B cell (primary cell): ENCODE measurements at regions not wholly inside any gene's neighbourhood (a gene's known extent, or its start where the extent isn't known, plus 50 kb on each side); places are given as distances from the start of the nearest gene placed in this dataset.

Source experiments
- ATAC-seq: fragments of 200-7000 bp; cut with Tn5 transposase; one replicate; pipeline ENCODE4 v1.10.0; 2021; ENCODE audit warnings: low read depth, mild to moderate bottlenecking, moderate number of reproducible peaks, moderate library complexity
- CTCF ChIA-PET: fragments of 350-600 bp; sonication (Branson Sonifier 250); formaldehyde crosslinking; loops from one replicate; lab custom pipeline; 2021; ENCODE audit warnings: antibody characterized with exemption, inconsistent platforms; lab: Charles Lee
- POLR2A ChIA-PET: fragments of 350-600 bp; sonication (Branson Sonifier 250); formaldehyde crosslinking; loops from one replicate; lab custom pipeline; 2021; ENCODE audit warnings: antibody characterized with exemption; lab: Charles Lee
- DNase-seq: peaks from one replicate; pipeline ENCODE4 v3.0.0; 2013
- H2AFZ ChIP-seq: 2 replicates; pipeline ENCODE4 v1.6.1; 2012; ENCODE audit warnings: mild to moderate bottlenecking, low read depth, low read length; ENCODE audit not compliant: insufficient read depth, poor library complexity, severe bottlenecking
- H3K27ac ChIP-seq, 2 donors: 1 replicate in 1 of 2; 2 replicates in 1 of 2; pipeline ENCODE4 v1.5.1; 2012 to 2013; ENCODE audit warnings: low read length in 2 of 2, mild to moderate bottlenecking in 2 of 2, moderate library complexity in 1 of 2
- H3K27me3 ChIP-seq, 4 experiments: fragments of 200-600 bp in 1 of 4; sonication (generic) in 1 of 4; replicated peaks in 1 of 4; 1 replicate in 2 of 4; 2 replicates in 2 of 4; pipeline versions ENCODE4 v1.6.1 to v1.7.0; 2013 to 2016; ENCODE audit warnings: low read length in 3 of 4, mild to moderate bottlenecking in 2 of 4, mixed read lengths in 1 of 4, moderate library complexity in 1 of 4; ENCODE audit not compliant: insufficient read depth in 4 of 4, control insufficient read depth in 3 of 4; ENCODE audit errors: control extremely low read depth in 1 of 4
- H3K36me3 ChIP-seq, 2 experiments: replicated peaks in 1 of 2; 1 replicate in 1 of 2; 2 replicates in 1 of 2; pipeline versions ENCODE4 v1.6.1 to v1.7.1; 2013; ENCODE audit warnings: low read length in 1 of 2; ENCODE audit not compliant: insufficient read depth in 2 of 2, control insufficient read depth in 1 of 2; ENCODE audit errors: control extremely low read depth in 1 of 2, extremely low read depth in 1 of 2
- H3K4me1 ChIP-seq, 2 donors: fragments of 200-600 bp in 1 of 2; sonication (generic) in 1 of 2; 1 replicate in 1 of 2; 2 replicates in 1 of 2; pipeline versions ENCODE4 v1.5.1 to v1.6.1; 2013 to 2017; ENCODE audit warnings: low read length in 2 of 2; ENCODE audit not compliant: control insufficient read depth in 2 of 2, insufficient read depth in 2 of 2
- H3K4me2 ChIP-seq: replicated peaks from 2 replicates; pipeline ENCODE3; 2012; ENCODE audit warnings: mild to moderate bottlenecking, low read depth, low read length; ENCODE audit not compliant: poor library complexity, severe bottlenecking
- H3K4me3 ChIP-seq, 5 experiments: fragments of 200-600 bp in 1 of 5; sonication (generic) in 1 of 5; 1 replicate in 3 of 5; 2 replicates in 2 of 5; pipeline versions ENCODE4 v1.5.1 to v1.7.0; 2011 to 2016; ENCODE audit warnings: low read length in 4 of 5, mild to moderate bottlenecking in 4 of 5, low read depth in 2 of 5, control low read depth in 1 of 5, moderate library complexity in 1 of 5; ENCODE audit not compliant: insufficient read depth in 1 of 5; ENCODE audit errors: control extremely low read depth in 1 of 5, extremely low read depth in 1 of 5
- H3K79me2 ChIP-seq: fragments of 200-600 bp; sonication (generic); one replicate; pipeline ENCODE4 v1.6.0; 2016; ENCODE audit warnings: low read length; ENCODE audit not compliant: control insufficient read depth, insufficient read depth
- H3K9ac ChIP-seq: fragments of 200-600 bp; sonication (generic); 2 replicates; pipeline ENCODE4 v1.6.1; 2017; ENCODE audit warnings: mild to moderate bottlenecking, low read length, moderate library complexity
- H3K9me3 ChIP-seq, 3 donors: one replicate each; pipeline versions ENCODE4 v1.6.1 to v1.7.1; 2013; ENCODE audit warnings: low read length in 2 of 3; ENCODE audit not compliant: control insufficient read depth in 2 of 3, insufficient read depth in 1 of 3; ENCODE audit errors: control extremely low read depth in 1 of 3
- H4K20me1 ChIP-seq: 2 replicates; pipeline ENCODE4 v1.6.0; 2012; ENCODE audit warnings: mild to moderate bottlenecking, low read length; ENCODE audit not compliant: insufficient read depth, control insufficient read depth, poor library complexity, severe bottlenecking
- H3K27ac Mint-ChIP-seq: one replicate; pipeline ENCODE4 v1.8.0; 2021; ENCODE audit warnings: mixed read lengths
- H3K27me3 Mint-ChIP-seq: one replicate; pipeline ENCODE4 v1.8.0; 2021; ENCODE audit warnings: mixed read lengths
- H3K4me1 Mint-ChIP-seq: one replicate; pipeline ENCODE4 v1.8.0; 2021; ENCODE audit warnings: mixed read lengths
- H3K4me3 Mint-ChIP-seq: one replicate; pipeline ENCODE4 v1.8.0; 2021; ENCODE audit warnings: mixed read lengths
- H3K9me3 Mint-ChIP-seq: one replicate; pipeline ENCODE4 v1.8.0; 2022; ENCODE audit warnings: mixed read lengths; ENCODE audit not compliant: insufficient read depth
- EZH2 ChIP-seq: IDR thresholded peaks from 2 replicates; pipeline ENCODE4 v1.6.1; 2012; ENCODE audit warnings: borderline replicate concordance, low read depth, mild to moderate bottlenecking, moderate library complexity, low read length; ENCODE audit not compliant: insufficient read depth, poor library complexity, severe bottlenecking
- WGBS: methylation state at CpG from one replicate; pipeline ENCODE4 v1.1.5; 2013; ENCODE audit warnings: missing lambda C conversion rate; ENCODE audit not compliant: insufficient coverage; 5-methylcytosine and 5-hydroxymethylcytosine counted together
- intact Hi-C: fragments of 100-400 bp; cut with micrococcal nuclease; formaldehyde crosslinking; loops from one replicate; pipeline ENCODE4 v1.10.0; 2022
- TF ChIP-seq, protein P1 (sequence below): fragments of 200-600 bp; IDR thresholded peaks from one replicate; pipeline ENCODE4 v1.8.0; 2022; ENCODE audit warnings: antibody characterized with exemption, mild to moderate bottlenecking

- TF ChIP-seq EZH2: no peak
- TF ChIP-seq, protein P1, sequence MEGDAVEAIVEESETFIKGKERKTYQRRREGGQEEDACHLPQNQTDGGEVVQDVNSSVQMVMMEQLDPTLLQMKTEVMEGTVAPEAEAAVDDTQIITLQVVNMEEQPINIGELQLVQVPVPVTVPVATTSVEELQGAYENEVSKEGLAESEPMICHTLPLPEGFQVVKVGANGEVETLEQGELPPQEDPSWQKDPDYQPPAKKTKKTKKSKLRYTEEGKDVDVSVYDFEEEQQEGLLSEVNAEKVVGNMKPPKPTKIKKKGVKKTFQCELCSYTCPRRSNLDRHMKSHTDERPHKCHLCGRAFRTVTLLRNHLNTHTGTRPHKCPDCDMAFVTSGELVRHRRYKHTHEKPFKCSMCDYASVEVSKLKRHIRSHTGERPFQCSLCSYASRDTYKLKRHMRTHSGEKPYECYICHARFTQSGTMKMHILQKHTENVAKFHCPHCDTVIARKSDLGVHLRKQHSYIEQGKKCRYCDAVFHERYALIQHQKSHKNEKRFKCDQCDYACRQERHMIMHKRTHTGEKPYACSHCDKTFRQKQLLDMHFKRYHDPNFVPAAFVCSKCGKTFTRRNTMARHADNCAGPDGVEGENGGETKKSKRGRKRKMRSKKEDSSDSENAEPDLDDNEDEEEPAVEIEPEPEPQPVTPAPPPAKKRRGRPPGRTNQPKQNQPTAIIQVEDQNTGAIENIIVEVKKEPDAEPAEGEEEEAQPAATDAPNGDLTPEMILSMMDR: no peak
- POLR2A ChIA-PET: no interaction called here
- Mint-ChIP-seq H3K27me3 (peaks cover 14% of the 10 kb centered on the region), H3K9me3 (peaks cover 3% of the 10 kb centered on the region), H3K27ac (no peak overlapping the region), H3K4me3 (no peak overlapping the region), H3K4me1 (no peaks in the 10 kb centered on the region)
- H4K20me1 ChIP-seq: no peaks in the 10 kb centered on the region
- 86% methylated on average over 4 of the region's 5 CpGs for WGBS
- H3K27me3 ChIP-seq: no peaks in the 10 kb centered on the region
- no peaks in the 10 kb centered on the region for H3K36me3 ChIP-seq
- intact Hi-C loops: no loop called here
- H3K27ac ChIP-seq: no peak overlapping the region
- no peak for ATAC-seq
- H2AFZ ChIP-seq: no peak overlapping the region
- no peaks in the 10 kb centered on the region for H3K4me1 ChIP-seq
- H3K9me3 ChIP-seq: peaks cover 0 to 9% (median 0%) of the 10 kb centered on the region in 3 donors
- no peak overlapping the region for H3K4me2 ChIP-seq
- DNase-seq: no peak
- no peak overlapping the region for H3K9ac ChIP-seq
- H3K79me2 ChIP-seq: no peaks in the 10 kb centered on the region
- no peak overlapping the region for H3K4me3 ChIP-seq
- CTCF ChIA-PET: no interaction called here
Measured at GRCh38 chr10:21183025-21183424, 285.9 kb upstream of the NEBL start.

- peaks cover 21% of the 10 kb centered on the region for H3K27me3 Mint-ChIP-seq
- no peak overlapping the region for H3K4me3 ChIP-seq
- no peaks in the 10 kb centered on the region for H3K4me1 Mint-ChIP-seq
- H3K27ac ChIP-seq: no peak overlapping the region
- CTCF ChIA-PET: no interaction called here
- no peak overlapping the region for H3K27ac Mint-ChIP-seq
- H3K79me2 ChIP-seq: no peaks in the 10 kb centered on the region
- H3K9ac ChIP-seq: no peak overlapping the region
- no peak for DNase-seq
- no peak overlapping the region for H2AFZ ChIP-seq
- intact Hi-C loops: no loop called here
- H4K20me1 ChIP-seq: no peaks in the 10 kb centered on the region
- 97% methylated on average over 7 of the region's 7 CpGs for WGBS
- POLR2A ChIA-PET: no interaction called here
- ATAC-seq: no peak
- no peaks in the 10 kb centered on the region for H3K4me1 ChIP-seq
- H3K9me3 Mint-ChIP-seq: peaks cover 3% of the 10 kb centered on the region
- H3K36me3 ChIP-seq: no peaks in the 10 kb centered on the region
- no peak overlapping the region for H3K4me2 ChIP-seq
- H3K27me3 ChIP-seq: peaks cover 0 to 3% (median 2%) of the 10 kb centered on the region in 4 experiments
- H3K9me3 ChIP-seq: peaks cover 0 to 9% (median 0%) of the 10 kb centered on the region in 3 donors
- TF ChIP-seq, protein P1: no peak
- TF ChIP-seq EZH2: no peak
- no peak overlapping the region for H3K4me3 Mint-ChIP-seq
Measured at GRCh38 chr10:21181451-21181850, 284.3 kb upstream of the NEBL start.
